PC-3 (cell line): ENCODE measurements at regions not wholly inside any gene's neighbourhood (a gene's known extent, or its start where the extent isn't known, plus 50 kb on each side); places are given as distances from the start of the nearest gene placed in this dataset.
A peak's percentile ranks its signal among the peaks of the same experiment; 100 is the strongest.
"Not testable (repeated sequence)": the region's sequence is repeated elsewhere in the genome, so short reads cannot be mapped to it uniquely, and the experiment has no call there.

Source experiments
- ATAC-seq: fragments of 200-7000 bp; cut with Tn5 transposase; 2 replicates; pipeline ENCODE4 v1.9.1; 2020; ENCODE audit warnings: mild to moderate bottlenecking, moderate library complexity
- BruUV-seq: library from RNA; stranded (reverse); fragments of 400-500 nt; replicated peaks from 2 replicates; lab custom pipeline; 2021; lab: Mats Ljungman, UMichigan
- CTCF ChIA-PET: fragments of 300-600 bp; sonication (Branson Sonifier 250); formaldehyde crosslinking; loops from one replicate; lab custom pipeline; 2022; ENCODE audit warnings: antibody characterized with exemption; lab: Charles Lee
- POLR2A ChIA-PET: fragments of 300-600 bp; sonication (Branson Sonifier 250); formaldehyde crosslinking; loops from one replicate; lab custom pipeline; 2022; ENCODE audit warnings: antibody characterized with exemption; ENCODE audit not compliant: unreplicated experiment; lab: Charles Lee
- DNase-seq: peaks from one replicate; pipeline ENCODE4 v3.0.0-alpha.2; 2015
- H2AFZ ChIP-seq: fragments of 300-600 bp; sonication (generic); 2 replicates; pipeline ENCODE4 v1.6.0; 2016; ENCODE audit warnings: antibody characterized with exemption, low read length
- H3F3A ChIP-seq: fragments of 300-600 bp; sonication (generic); one replicate; pipeline ENCODE4 v1.6.0; 2017; ENCODE audit warnings: antibody characterized with exemption, low read length, control low read depth, mild to moderate bottlenecking; ENCODE audit not compliant: unreplicated experiment
- H3K27ac ChIP-seq: fragments of 300-600 bp; sonication (generic); 2 replicates; pipeline ENCODE4 v1.5.1; 2016; ENCODE audit warnings: mild to moderate bottlenecking, low read length
- H3K27me3 ChIP-seq: fragments of 300-600 bp; sonication (generic); 2 replicates; pipeline ENCODE4 v1.6.1; 2016; ENCODE audit warnings: low read length, mixed read lengths
- H3K36me3 ChIP-seq: fragments of 300-600 bp; sonication (generic); 2 replicates; pipeline ENCODE4 v1.6.1; 2016; ENCODE audit warnings: low read depth, mixed run types, low read length, mixed read lengths
- H3K4me1 ChIP-seq: fragments of 300-600 bp; sonication (generic); 2 replicates; pipeline ENCODE4 v1.5.1; 2016; ENCODE audit warnings: low read length; ENCODE audit not compliant: insufficient read depth
- H3K4me2 ChIP-seq: fragments of 300-600 bp; sonication (generic); 2 replicates; pipeline ENCODE4 v1.6.0; 2016; ENCODE audit warnings: low read length
- H3K4me3 ChIP-seq: fragments of 300-600 bp; sonication (generic); 2 replicates; pipeline ENCODE4 v1.5.1; 2016; ENCODE audit warnings: mild to moderate bottlenecking, low read length, mixed read lengths
- H3K79me2 ChIP-seq: fragments of 300-600 bp; sonication (generic); 2 replicates; pipeline ENCODE4 v1.6.1; 2017; ENCODE audit warnings: low read length, mixed read lengths
- H3K9ac ChIP-seq: fragments of 300-600 bp; sonication (generic); 2 replicates; pipeline ENCODE4 v1.6.0; 2016; ENCODE audit warnings: mild to moderate bottlenecking, low read length
- H3K9me2 ChIP-seq: fragments of 300-600 bp; sonication (generic); replicated peaks from 2 replicates; pipeline ENCODE4 v1.6.1; 2016; ENCODE audit warnings: mixed run types, low read length, mixed read lengths
- H3K9me3 ChIP-seq: fragments of 300-600 bp; sonication (generic); 2 replicates; pipeline ENCODE4 v1.6.1; 2016; ENCODE audit warnings: low read length, mixed read lengths
- H4K20me1 ChIP-seq: fragments of 300-600 bp; sonication (generic); 2 replicates; pipeline ENCODE4 v1.6.1; 2016; ENCODE audit warnings: low read length, mixed read lengths
- EZH2 ChIP-seq: fragments of 300-600 bp; sonication (generic); IDR thresholded peaks from one replicate; pipeline ENCODE4 v1.6.1; 2017; ENCODE audit warnings: antibody characterized with exemption, mild to moderate bottlenecking, low read length; ENCODE audit not compliant: unreplicated experiment
- EZH2phosphoT487 ChIP-seq: fragments of 300-600 bp; sonication (generic); IDR thresholded peaks from 2 replicates; pipeline ENCODE4 v1.6.1; 2018; ENCODE audit warnings: mild to moderate bottlenecking, antibody characterized with exemption, low read length, borderline replicate concordance
- intact Hi-C: fragments of 100-400 bp; cut with micrococcal nuclease; formaldehyde crosslinking; loops from 2 replicates; pipeline ENCODE4 v1.9.0; 2023
- TF ChIP-seq, protein P1 (sequence below): fragments of 300-600 bp; sonication (generic); conservative IDR thresholded peaks from 2 replicates; pipeline ENCODE4 v1.5.1; 2017; ENCODE audit warnings: antibody characterized with exemption, low read depth, mild to moderate bottlenecking, low read length

DNA sequence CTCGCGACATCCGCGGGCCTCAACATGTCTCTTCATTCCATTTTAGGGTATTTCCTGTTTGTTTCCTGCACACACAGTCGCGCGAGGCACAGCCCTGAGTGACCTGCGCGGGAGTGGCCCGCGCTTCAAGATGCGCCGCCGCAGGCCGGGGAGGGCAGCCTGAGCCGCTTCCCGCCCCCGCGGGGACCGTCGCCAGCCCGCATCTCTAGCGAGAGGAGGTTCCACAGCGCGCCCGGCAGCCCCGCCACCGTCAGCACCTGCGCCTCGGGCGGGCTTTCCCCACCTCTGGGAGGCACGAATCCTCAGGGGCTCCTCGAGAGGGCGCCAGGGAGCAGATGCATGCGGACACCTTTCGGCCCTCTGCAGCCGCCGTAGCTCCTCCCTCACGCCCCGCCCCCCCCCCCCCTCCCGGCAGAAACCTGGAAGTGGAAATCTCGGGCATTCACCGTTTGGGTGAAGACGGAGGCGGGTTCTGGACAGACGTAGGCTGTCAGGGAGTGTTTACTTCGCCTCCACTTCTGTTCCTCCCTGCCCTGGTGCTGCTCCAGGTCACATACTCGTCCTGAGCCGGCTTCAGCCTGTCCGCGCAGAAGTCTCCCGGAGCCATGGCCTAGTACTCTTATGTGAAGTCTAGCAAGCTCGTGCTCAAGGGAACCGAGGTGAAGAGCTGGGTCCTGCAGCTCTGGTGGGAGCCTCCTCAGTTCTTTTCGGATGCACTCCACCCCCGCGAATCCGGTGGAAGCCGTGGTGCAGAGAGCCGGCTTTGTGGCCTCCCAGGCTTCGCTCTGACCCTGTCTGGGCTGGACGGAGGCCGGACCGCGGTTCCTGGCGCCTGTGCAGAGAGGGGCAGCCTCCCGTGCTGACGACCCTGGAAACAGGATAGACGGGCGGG lies 880.5 kb upstream of the DEFB115 start:
- no peaks in the 10 kb centered on the region for H3K9me2 ChIP-seq
- peak overlapping the region; percentile 47; the same call in 1 of the 2 replicates for H3K9ac ChIP-seq

DNA sequence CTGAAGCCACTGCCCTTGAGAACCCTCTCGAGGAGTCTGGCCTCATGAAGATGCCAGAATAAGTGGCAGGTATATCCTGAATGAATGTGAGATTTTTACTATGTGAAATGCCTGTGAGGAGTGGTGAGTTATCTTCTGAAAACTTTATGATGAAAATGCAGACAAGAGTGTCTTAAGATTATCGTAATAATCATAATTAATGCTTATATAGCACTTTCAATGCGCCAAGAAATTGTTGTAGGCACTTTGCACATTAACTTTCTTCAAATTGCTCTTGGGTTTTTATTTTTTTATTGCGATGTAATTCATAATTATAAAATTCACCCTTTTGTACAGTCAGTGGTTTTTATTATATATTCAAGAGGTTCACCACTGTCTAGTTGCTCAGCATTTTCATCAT lies 879.1 kb upstream of the DEFB115 start:
- H3K4me1 ChIP-seq, H3K4me2 ChIP-seq, intact Hi-C loops, BruUV-seq, H3F3A ChIP-seq, POLR2A ChIA-PET, H3K9me2 ChIP-seq, ATAC-seq, H3K79me2 ChIP-seq, H3K27ac ChIP-seq, H3K9me3 ChIP-seq, DNase-seq, H3K27me3 ChIP-seq, H3K36me3 ChIP-seq, CTCF ChIA-PET, H3K9ac ChIP-seq, H2AFZ ChIP-seq, H4K20me1 ChIP-seq, H3K4me3 ChIP-seq: not testable (repeated sequence)

More for the DNA sequence above, 880.5 kb upstream of the DEFB115 start:
- TF ChIP-seq EZH2phosphoT487: no peak
- no peak for TF ChIP-seq EZH2
- TF ChIP-seq, protein P1, sequence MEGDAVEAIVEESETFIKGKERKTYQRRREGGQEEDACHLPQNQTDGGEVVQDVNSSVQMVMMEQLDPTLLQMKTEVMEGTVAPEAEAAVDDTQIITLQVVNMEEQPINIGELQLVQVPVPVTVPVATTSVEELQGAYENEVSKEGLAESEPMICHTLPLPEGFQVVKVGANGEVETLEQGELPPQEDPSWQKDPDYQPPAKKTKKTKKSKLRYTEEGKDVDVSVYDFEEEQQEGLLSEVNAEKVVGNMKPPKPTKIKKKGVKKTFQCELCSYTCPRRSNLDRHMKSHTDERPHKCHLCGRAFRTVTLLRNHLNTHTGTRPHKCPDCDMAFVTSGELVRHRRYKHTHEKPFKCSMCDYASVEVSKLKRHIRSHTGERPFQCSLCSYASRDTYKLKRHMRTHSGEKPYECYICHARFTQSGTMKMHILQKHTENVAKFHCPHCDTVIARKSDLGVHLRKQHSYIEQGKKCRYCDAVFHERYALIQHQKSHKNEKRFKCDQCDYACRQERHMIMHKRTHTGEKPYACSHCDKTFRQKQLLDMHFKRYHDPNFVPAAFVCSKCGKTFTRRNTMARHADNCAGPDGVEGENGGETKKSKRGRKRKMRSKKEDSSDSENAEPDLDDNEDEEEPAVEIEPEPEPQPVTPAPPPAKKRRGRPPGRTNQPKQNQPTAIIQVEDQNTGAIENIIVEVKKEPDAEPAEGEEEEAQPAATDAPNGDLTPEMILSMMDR: no peak
- POLR2A ChIA-PET: interaction anchor here (0.6 kb wide), 1 partner anchor 47 kb away, joined by 3 read pairs; no protein-coding TSS in a partner anchor
- Histone ChIP-seq H3K27ac (no peak overlapping the region), H3K79me2 (no peaks in the 10 kb centered on the region), H3K27me3 (no peaks in the 10 kb centered on the region), H3F3A (no peaks in the 10 kb centered on the region), H3K4me1 (no peaks in the 10 kb centered on the region), H3K4me3 (peak overlapping the region; percentile 64), H3K36me3 (no peaks in the 10 kb centered on the region), H2AFZ (peak overlapping the region; percentile 57; the same call in 1 of the 2 replicates), H4K20me1 (no peaks in the 10 kb centered on the region), H3K4me2 (peak overlapping the region; percentile 63), H3K9me3 (no peaks in the 10 kb centered on the region)
- DNase-seq (peak; percentile 19), ATAC-seq (peak; percentile 45; the same call in 1 of the 2 replicates)
- CTCF ChIA-PET: no interaction called here
- TSS peak; percentile 76 for BruUV-seq
- intact Hi-C loops: no loop called here

DNA sequence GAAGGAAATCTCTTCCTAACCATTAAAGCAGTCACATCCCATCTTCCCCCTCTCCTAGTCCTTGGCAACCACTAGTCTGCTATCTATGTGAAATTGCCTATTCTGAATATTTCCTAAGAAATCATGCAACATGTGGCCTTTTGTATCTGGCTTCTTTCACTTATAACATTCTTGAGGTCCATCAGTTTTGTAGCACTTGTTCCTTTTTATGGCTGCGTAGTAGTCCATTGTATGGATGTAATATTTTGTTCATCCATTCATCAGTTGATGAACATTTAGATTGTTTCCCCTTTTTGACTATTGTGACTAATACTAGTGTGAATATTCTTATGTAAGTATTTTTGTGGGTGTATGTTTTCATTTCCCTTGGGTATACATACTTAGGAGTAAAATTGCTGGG lies 878.7 kb upstream of the DEFB115 start:
- H3K79me2 ChIP-seq, H3K9ac ChIP-seq, CTCF ChIA-PET, H3F3A ChIP-seq, H3K4me2 ChIP-seq, intact Hi-C loops, H3K27me3 ChIP-seq, H2AFZ ChIP-seq, ATAC-seq, H3K36me3 ChIP-seq, H3K4me3 ChIP-seq, POLR2A ChIA-PET, H3K9me2 ChIP-seq, DNase-seq, BruUV-seq, H4K20me1 ChIP-seq, H3K9me3 ChIP-seq, H3K4me1 ChIP-seq, H3K27ac ChIP-seq: not testable (repeated sequence)

DNA sequence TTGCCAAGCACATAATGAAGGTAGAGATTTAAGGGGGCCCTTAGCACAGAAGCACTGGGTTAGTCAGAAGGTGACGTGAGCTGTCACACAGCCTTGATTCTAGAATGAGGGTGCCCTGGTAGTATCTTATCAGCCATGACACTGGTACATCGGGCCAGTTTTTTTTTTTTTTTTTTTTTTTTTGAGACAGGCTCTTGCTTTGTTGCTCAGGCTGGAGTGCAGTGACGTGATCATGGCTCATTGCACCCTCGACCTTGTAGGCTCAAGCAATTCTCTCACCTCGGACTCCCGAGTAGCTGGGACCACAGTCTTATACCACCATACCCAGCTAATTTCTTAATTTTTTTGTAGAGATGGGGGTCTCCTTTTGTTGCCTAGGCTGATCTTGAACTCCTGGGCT lies 872.6 kb upstream of the DEFB115 start:
- H2AFZ ChIP-seq, H3K4me2 ChIP-seq, H3K4me1 ChIP-seq, H3K27me3 ChIP-seq, POLR2A ChIA-PET, H3K9me3 ChIP-seq, H3K9ac ChIP-seq, H3K4me3 ChIP-seq, BruUV-seq, H3F3A ChIP-seq, H3K9me2 ChIP-seq, DNase-seq, intact Hi-C loops, H3K27ac ChIP-seq, CTCF ChIA-PET, H3K79me2 ChIP-seq, H3K36me3 ChIP-seq, H4K20me1 ChIP-seq, ATAC-seq: not testable (repeated sequence)

DNA sequence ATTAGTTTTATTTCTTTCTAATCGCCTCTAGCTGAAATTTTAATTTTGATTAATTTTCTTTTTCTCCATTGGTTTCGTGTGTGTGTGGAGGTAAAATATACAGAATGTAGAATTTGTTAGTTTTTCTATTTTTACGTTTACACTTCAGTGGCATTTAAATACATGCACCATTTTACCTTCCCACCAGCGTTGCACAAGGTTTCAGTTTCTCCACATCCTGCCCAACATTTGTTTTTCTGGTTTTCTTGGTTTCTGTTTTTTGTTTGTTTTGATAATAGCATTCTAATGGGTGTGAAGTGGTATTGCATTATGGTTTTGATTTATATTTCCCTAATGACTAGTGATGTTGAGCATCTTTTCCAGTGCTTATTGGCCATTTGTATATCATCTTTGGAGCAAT lies 871.4 kb upstream of the DEFB115 start:
- H3K9me3 ChIP-seq, POLR2A ChIA-PET, H3K4me3 ChIP-seq, H4K20me1 ChIP-seq, H3K9ac ChIP-seq, BruUV-seq, ATAC-seq, H3K27me3 ChIP-seq, intact Hi-C loops, CTCF ChIA-PET, H3K27ac ChIP-seq, H3K9me2 ChIP-seq, DNase-seq, H3K4me2 ChIP-seq, H3K36me3 ChIP-seq, H3K4me1 ChIP-seq, H2AFZ ChIP-seq, H3F3A ChIP-seq, H3K79me2 ChIP-seq: not testable (repeated sequence)
